Islet precursor cell (in vitro differentiated cells): ENCODE measurements at regions not wholly inside any gene's neighbourhood (a gene's known extent, or its start where the extent isn't known, plus 50 kb on each side); places are given as distances from the start of the nearest gene placed in this dataset.

Experiments
- DNase-seq: peaks from one replicate; pipeline ENCODE4 v3.0.0-alpha.2; 2018

DNA sequence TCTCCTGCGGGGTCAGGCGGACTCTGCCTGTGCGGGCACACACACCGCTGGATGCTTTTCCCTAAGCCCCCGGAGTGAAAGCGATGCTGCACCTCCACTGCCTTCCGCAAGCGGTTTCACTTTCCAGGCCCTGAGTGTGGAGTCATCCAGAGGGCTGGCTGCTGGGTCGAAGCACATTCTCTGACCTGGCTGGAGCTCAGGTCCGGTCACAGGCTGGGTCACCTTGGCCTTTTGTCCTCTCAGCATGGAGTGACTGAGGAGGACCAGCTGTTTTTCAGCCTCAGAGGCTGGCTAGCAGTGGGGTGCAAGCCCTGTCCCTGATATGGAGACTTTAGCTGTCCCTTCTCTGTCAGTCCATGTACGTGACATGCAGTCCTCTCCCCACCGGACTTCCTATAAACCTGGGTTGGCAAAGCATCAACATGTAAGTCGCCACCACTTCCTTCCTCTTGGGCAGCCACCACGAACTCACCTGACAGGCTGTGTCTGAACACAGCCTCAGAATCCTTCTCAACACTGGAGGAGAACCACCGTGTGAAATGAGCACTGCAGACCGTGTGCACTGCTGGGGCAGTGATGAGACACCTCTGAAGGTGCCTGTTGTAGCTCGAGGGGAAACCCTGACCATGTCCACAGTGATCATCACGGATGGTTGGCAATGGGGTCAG is 51.3 kb downstream of the GADD45G start:
- DNase-seq: no peak

DNA sequence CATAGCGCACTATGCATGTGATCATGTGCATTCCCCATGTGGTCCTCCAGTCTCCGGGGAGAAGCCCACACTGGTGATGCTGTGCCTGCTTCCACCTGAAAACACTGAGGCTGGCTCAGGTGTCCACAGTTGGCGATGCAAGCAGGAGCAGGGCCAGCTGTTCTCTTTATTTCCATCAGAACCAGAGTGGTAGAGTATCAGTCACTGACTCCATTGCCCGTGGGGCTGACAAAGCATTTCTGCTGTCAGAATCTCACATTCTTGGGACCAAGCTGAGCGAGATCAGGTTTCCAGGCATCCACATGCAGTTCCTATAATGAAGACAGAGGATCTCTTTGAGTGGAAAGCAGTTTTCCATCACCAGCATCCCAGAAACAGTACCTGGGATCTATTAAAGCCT is 52.5 kb downstream of the GADD45G start:
- no peak for DNase-seq

DNA sequence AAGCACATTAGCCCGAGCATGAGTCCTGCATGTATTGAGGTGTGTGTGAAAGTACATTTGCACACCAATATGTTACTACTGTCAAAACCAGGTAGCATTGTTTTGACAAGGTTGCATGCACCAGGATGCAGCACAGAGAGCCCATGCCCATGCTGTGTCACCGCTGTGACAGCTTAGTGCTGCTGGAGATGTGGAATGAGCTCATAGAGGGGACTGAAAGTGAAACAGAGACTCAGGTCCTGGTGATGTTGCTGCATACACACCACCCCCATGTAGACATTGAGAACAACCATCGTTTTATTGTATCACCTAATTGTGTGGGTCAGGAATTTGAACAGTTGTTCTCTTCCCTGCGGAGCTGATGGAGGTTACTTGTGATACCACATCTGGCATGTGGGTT is 53.0 kb downstream of the GADD45G start:
- no peak for DNase-seq

DNA sequence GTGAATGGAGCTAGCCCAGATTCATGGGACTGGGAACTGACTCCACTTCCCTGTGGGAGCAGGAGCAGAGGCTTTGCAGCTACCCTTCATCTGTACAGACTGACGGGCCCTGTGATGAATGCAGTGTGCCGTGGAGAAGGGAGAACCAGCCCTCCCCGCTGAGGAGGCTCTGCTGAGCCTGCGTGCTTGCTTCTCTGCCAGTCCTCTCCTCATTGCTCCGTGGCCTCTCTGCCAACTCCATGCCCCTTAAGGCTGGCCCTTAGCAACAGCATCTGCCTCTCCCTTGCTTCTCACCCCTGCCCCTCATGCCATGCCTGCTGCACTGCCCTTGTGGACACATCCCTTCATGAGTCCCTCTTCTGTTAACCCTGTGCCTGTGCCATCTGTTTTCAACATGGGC is 53.6 kb downstream of the GADD45G start:
- no peak for DNase-seq

DNA sequence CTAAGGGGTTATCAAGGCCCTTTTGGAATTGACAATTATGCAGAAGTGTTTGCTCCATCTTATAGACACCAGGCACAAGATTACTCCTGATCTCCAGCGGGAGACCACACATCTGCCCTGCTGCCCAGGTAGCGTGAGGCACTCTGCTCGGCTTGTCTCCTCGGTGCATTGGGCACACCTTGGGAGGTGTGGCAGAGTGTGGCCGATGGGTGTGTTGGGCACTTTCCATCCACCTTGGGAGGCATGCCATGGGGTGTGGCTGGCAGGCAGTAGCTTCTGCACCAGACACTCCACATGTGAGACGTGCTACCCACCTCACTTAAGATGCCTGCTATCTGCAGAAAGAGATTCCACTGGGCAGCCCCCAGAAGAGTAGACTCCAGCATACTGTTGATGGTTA is 54.1 kb downstream of the GADD45G start:
- DNase-seq: no peak

DNA sequence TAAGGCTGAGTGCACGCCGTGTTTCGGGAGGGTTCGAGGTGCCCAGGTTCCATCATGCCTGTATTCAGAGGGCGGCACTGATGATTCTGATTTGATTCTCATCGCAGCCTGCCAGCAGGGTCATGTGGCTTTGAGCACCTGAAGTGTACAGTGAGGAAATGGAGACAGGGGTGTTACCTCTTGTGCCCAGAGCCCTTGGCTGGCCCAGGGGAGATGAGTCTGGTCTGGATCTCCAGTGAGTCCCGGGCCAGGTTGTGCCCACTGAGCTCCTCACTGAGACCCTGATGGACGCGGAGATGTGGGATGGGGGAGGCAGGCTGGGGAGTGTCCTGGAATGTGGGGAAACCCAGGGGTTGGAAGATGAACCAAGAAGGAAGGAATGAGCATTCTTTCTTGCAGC is 54.7 kb downstream of the GADD45G start:
- DNase-seq: no peak

DNA sequence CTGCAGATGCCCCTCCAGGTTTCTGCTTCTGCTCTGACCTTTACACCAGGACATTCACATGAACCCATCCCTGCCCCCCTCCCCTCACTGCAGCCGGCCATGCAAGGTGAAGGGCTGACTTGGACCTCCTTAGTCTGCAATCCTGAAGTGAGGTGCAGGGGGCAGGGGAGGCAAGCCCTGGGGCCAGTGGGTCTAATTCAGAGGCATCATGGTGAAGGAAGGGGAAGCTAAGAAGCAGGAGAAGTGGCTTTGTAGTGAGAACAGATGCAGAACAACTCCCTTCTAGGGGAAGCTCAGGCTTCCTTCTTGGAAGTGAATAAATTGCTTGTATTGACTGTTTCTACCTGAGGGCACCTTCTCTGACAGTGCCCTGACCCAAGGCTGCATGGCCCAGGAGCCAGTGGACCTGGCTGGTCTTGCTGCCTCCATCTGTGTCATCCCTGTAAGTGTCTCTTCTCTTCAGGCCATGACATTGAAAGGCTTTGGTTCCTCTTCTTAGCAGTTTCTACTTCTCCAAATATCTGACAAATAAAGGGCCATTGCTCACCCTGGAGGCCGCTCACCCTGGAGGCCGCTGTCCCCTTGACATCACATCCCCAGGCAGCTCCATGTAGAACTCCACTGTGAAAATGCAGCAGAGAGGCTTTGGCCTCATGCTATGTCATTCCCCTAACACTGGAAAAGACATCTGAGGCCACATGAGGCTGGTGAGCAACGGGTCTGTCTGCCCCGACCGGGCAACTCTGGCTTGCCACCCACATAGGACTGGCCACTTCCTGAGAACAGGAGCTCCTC is 55.3 kb downstream of the GADD45G start:
- DNase-seq: no peak

DNA sequence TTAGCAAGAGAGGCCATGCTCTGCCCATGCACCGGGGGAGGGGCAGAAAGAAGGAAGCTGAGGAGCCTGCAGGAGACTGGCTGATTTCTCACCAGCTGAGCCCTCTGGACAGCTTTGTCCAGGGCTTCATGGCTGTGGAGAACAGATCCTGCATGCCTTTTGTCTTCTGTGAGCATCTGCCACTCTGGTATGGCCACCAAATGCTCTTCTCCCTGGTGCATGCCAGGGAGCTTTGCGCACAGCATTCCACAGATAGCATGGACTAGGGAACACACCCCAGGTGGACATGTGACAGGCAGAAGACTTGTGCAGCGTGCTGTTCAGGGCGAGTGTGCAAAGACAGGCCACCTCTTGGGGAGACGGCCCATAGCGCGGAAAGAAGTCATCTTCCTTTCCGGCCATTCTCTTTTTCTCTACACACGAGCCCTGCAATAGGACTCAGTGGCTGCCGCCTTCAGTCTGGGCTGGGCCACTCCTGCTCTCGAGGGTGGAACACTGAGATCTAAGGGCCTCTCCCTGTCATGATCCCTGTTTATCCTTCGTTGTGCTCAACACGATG is 56.7 kb downstream of the GADD45G start:
- DNase-seq: peak; percentile 77

DNA sequence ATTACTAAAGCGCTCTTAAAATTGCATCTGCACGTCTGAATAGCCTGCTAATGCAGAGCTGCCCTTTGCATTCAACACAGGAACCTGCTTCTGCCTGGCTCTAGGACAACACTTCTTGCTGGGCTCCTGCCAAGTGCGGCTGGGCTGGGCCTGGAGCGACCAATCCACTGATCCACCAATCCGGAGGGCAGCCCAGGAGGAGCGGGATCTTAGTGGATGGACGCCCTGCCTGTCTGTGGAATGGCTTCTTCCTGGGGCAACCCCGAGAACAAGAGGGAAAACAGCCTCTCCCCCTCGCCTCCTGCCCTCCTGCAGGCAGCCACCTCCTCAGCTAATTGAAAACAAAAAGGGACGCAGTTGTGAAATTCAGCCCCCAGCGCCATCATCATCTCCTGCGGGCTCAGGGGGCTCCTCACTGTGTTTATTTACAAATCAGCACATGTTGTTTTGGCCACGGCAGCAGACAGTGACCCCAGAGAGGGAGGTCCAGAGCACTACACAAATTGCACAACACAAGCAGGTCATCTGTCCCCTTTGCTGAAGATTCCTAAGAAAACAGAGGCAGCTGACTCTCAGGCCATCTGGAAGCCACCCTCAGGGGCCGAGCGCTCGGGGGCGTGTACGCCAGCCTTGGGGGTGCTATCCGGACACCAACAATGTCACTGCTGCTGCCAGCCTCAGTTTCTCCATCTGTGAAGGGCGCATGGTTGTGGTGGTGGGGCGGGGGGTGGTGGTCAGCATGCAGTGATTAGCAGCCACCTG is 57.3 kb downstream of the GADD45G start:
- DNase-seq: peak; percentile 98

DNA sequence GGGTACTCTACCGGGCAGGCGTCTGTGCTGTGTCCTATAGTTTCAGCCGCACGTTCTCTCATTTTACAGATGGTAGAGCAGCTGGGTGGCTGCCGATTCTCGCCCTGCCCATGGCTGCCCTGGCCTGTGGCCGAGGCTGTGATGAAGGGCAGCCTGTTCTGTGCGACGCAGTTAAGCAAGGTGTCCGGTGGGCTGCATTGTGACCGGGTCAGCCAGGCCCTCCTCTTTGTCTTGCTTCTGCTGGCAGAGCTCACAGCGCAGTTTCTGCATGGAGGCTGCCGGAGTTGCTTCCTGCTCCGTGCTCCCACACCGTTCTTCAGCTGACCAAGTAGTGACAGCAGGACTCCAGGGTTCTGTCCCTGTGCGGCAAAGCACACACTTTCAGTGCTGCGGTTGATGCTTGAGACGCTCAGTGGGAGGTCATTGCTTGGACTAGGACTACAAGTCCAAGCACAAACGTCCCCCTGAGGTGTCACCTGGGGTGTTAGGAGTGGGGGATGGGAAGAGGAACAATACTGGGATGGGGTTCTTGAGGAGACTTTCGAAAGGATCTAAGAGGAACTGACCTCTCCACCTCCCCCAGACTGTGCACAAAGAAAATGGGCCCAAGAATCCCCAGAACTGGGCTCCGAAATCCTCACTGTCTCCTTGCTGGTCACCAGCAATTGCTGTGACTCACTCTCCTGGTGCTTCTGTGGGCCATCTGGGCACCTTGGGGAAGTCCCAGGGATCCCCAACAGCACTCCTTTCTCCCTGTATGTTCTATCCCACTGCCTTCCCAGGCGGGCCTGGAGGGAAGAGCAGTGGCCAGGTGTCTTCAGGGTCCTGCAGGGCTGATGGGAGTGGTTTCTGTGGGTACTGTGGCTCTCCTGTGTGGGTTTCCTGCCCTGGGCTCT is 58.2 kb downstream of the GADD45G start:
- DNase-seq: no peak

DNA sequence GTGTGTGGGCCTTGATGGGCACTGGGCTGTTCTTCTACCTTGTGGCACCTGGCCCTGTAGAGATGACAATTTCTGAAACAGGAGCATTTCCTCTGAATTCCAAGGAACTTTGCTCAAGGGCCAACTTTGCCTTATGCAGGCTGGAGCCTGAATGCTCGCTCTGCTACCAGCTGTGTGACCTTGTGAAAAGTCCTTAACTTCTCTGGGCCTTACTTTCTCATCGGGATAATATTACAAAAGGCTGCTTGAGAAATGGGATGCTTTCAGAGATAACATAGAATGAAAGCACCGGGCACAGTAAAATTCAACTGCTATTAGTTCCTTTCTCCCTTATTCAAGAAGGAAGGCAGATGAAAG is 58.8 kb downstream of the GADD45G start:
- DNase-seq: no peak

DNA sequence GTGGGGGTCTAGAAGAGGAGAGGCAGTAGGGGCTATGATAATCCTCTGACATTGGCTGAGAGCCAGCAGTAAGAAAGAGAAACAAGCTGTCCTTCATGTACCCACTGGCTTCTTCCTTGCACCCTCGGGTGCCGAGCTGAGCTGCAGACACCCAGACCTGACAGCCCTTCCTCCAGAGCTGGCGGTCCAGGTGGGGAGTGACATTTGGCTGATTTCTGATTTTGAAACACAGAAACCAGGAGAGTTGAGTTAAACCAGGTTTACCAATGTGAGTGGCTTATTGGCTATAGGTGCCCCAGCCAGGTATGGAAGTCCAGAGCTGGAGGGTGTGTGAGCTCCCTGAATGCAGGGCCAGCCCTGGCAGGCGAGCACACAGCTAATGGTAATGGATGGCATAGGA is 59.2 kb downstream of the GADD45G start:
- no peak for DNase-seq

DNA sequence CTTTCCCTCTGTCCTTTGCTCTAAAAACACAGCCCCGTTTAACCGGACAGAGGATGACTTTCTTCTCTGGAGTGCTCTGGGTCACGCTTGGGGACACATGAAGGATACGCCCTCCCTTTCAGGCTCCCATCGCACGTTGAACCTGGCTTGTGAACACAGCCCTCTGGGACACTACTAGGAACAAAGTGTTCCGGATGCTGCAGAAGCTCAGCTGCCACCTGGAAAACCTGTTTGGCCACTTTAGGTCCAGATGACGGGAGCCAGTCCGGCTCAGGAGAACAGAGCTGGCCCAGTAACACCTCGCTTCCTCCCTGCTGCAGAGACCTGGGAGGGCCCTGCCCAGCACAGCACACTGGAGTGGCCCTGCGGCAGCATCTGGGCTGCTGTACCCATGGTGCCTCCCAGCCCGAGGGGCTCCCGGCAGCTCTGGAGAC is 60.1 kb downstream of the GADD45G start:
- peak; percentile 90 for DNase-seq

DNA sequence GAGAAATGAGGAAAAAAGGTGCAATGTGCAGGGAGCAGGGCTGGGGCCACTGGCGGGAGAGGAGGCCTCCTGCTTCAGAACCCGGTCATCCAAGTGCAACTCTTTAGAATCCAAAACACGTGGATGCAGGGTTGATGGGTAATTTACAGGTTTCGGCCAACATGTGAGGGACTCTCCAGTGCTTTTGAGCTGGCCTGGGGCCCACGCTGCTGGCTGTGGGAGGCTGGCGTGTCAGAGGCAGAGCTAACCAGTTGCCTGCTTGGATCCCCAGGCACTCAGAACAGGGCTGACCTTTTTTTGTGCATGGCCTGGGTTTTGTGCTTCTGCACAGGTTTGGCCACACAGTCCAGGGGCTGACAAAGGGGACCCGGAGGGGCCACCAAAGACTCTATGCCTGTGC is 61.6 kb downstream of the GADD45G start:
- no peak for DNase-seq

DNA sequence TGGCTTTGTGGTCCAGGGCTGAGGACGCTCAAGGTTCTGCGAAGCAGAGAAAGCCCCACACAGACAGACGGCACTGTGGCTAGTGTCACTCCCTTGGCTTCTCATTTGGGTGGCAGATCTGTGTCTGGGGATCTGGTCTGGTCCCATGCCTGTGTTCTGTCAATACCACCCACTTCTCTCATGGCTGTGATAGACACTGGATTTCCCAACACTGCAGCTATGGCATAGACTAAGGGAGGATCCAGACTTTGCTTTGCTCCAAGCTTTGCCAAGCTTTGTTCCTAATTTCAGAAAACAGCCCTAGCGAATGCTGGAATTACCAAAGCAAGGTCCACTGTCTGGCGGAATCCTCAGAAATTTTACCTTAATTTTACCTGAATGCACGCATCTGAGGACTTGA is 62.1 kb downstream of the GADD45G start:
- no peak for DNase-seq

DNA sequence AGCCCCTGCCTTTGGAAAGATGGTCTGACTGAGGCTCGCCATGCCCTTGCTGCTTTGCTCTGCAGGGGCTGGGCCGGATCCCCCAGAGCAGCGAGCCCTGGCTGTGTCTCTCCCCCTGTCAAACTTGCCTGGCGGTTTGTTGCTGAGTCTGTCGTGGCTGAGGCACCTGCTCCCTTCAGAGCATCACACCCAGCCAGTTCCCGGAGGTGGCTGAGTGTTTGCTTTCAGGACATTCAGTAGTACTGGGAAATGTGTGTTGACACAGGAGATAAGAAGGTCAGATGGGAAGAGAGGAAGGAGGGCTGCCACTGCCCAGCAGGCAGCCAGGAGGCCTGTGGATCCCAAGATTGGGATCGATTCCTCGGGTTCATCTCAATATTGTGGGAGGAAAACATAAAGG is 62.9 kb downstream of the GADD45G start:
- DNase-seq: no peak

DNA sequence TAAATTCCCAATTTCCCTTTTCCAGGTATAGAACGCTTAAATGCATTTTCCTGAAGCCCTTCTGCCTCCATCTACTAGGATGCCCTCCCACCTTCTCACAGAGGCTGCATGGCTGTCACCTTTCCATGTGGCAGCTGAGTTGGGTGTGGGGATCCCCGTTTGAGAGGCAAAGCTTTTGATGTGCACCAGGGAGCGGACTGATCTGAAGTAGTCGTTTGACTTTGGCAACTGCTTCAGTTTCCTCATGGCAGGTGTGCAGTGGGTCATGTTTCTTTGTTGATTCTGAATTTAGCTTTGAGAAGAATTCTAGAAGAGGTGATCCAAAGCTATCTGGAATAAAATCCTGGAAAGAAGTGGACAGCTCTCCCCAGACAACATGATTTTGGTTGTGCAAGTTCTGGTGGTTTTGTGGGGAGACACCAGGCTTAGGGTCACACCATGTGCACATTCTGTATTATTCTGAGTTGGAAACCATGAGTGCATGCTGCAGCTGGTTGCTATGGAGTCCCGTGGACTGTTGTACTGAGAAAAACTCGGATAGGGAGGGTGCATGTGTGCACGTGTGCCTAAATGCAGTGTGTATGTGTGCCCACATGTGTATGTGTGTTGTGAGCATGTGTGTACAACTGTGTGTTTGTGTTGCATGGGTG is 63.5 kb downstream of the GADD45G start:
- no peak for DNase-seq

DNA sequence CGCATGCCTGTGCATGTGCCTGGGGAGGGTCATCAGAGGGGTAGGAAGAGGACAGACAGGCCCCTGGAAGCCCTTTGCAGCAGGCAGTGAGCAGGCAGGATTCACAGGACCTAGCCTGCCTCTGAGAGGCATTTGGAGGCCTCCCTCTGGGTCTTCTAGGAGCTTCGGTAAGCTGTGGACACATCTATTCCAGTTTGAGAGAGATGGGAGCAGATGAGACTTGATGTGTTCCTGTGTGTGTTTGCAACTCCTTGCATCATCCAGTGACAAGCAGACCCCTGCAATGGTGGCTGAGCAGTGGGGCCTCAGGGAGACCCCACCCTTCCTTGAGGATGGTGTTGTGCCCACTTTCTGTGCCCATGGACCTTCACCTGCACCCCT is 64.0 kb downstream of the GADD45G start:
- no peak for DNase-seq

DNA sequence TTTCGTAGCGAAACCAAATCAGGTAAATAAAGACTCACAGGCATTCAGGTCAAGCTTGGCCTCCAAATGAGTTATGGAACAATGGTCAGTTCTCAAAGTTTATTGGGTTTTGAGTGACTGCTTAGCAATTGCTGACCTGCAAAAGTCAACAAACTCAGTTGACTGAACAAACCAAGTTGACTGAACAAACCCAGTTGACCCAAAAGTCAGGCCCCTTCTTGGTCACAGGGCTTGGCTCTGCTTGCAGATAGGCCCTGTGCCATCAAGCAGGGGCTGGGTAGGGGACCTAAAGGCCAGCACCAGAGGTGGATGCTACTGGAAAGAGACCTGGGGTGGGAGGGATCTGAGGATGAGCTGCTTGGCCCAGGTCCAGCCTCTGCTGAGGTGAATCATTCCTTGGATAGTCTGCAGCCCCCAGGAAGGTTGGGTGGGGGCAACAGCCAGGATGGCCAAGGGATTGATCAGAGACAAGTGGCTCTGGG is 64.6 kb downstream of the GADD45G start:
- no peak for DNase-seq

DNA sequence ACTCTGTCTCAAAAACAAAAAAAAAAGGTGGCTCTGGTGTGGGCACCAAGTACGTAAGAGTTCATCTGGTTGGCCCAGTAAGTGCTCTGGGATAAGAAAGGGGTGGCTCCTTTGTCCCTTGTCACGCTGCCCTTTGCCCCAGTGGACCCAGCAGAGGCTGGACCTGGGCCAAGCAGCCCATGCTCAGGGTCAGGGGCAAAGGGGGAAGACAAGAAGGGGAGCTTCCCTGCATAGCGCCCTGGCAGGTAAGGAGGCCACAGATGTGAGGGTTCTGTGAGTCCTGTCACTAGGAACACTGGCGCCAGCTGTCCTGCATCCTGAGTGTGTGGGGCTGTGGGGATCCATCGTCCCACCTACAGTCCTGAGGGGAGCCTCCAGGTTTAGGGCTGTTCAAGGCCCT is 65.3 kb downstream of the GADD45G start:
- no peak for DNase-seq

DNA sequence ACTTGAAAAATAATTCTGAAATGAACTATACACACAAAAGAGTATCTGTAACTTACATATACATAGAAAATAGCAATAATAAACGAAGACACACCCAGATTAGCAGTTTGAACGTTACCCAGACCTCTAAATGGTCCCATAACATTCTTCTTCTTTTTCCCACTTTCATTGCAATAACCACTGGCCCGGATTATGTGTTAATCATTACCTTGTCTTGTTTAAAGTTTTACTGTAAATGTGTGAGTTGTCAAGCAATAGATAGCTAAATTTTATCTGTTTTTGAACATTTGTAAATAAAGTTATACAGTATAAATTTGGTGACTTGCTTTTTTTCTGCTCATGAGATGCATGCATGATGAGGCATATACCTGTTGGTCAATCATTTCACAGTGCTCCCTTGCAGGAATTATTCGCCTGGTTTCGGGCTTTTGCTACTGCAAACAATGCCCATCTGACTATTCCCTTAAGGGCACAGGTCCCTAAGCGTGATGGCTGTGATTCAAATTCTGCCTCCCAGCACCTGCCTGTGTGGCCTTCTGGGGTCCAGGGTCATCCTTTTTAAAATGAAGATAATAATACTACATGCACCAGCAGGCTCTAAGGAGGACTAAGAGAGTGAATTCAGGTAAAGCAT is 66.1 kb downstream of the GADD45G start:
- DNase-seq: no peak

DNA sequence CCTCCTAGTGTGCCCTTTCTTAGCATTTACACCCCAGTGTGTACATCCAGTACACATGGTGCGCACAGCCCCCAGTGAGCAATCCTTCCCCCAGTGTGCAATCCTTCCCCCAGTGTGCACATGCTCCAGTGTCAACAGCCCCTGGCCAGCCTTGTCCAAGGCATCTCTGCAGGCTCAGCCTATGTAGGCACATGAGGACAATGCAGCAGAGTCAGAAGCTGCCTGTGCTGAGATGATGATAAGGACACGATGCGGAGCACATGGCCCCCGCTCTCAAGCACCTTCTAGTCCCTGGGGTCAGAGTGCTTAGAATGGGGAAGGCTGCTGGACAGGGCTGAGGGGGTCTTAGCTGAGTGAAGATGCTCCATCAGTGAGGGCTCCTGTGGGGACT is 69.8 kb downstream of the GADD45G start:
- no peak for DNase-seq
